ENCODE measurements at regions not wholly inside any gene's neighbourhood (a gene's known extent, or its start where the extent isn't known, plus 50 kb on each side); places are given as distances from the start of the nearest gene placed in this dataset.

DNA sequence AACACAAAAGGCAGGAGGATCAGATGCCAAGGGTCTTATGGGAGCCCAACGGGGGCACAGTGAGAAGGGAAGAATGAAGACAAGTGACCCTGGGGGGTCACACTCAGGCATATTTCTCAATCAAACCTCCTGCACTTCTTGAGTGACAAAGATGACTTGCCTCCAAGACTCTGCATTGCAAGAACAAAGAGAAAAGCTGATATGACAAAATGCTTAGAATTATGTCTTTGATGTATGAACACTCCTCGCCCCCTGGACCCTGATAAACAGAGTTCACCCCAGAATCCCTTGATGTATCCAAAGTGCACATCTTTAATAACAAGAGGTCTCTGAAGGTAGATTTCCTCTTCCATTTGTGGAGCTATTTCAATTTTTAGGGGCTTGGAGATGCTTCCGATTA lies 146.5 kb downstream of the C5orf15 start:
- Mint-ChIP-seq H3K27ac (no peak overlapping the region; a peak in 1 of 7 replicates), H3K9me3 (peaks cover 3% of the 10 kb centered on the region in 2 experiments; a peak in 3 of 5 replicates), H3K36me3 (ENCODE audit: insufficient read depth in 1 of 3, low read depth in 3 of 3) (no peaks in the 10 kb centered on the region; a peak in 1 of 7 replicates), H3K4me1 (peaks cover 5 to 7% of the 10 kb centered on the region in 2 experiments), H3K4me3 (no peak overlapping the region), H3K27me3 (ENCODE audit: low read depth) (peaks cover 22% of the 10 kb centered on the region)
- no peaks in the 10 kb centered on the region for H3K27me3 ChIP-seq (ENCODE audit: insufficient read depth, low read length)
- no peak overlapping the region for H2BK15ac ChIP-seq (ENCODE audit: low read depth, low read length)
- H2BK5ac ChIP-seq (ENCODE audit: insufficient read length, low read length) = no peak overlapping the region
- no peak overlapping the region for H4K8ac ChIP-seq (replicated peaks; ENCODE audit: insufficient read length, low read depth, low read length)
- H3K9ac ChIP-seq (ENCODE audit: extremely low read depth, insufficient read length, low read length) = no peak overlapping the region
- no peaks in the 10 kb centered on the region for H3K23me2 ChIP-seq (ENCODE audit: insufficient read length, low read depth, low read length, poor library complexity, severe bottlenecking)
- no peak overlapping the region for H2BK20ac ChIP-seq (ENCODE audit: low read depth, low read length, poor library complexity, severe bottlenecking)
- no peak overlapping the region for H3K56ac ChIP-seq (ENCODE audit: insufficient read length, low read depth, low read length)
- no peak overlapping the region for H2AK5ac ChIP-seq (ENCODE audit: insufficient read length, low read length)
- no peak overlapping the region for H3K18ac ChIP-seq (ENCODE audit: insufficient read length, low read depth, low read length)
- H4K91ac ChIP-seq (ENCODE audit: insufficient read length, low read depth, low read length) = no peak overlapping the region
- no peak overlapping the region for H2AFZ ChIP-seq (ENCODE audit: low read length)
- DNase-seq = no peak
- no peak overlapping the region for H3T11ph ChIP-seq (ENCODE audit: low read length)
- no CpG with 5 or more reads among the region's 3 CpGs for WGBS (ENCODE audit: extremely low coverage, insufficient read length, low lambda C conversion rate)
- H4K5ac ChIP-seq (ENCODE audit: insufficient read length, low read depth, low read length) = no peak overlapping the region
- H4K20me1 ChIP-seq (ENCODE audit: control insufficient read depth, insufficient read depth, insufficient read length) = no peaks in the 10 kb centered on the region
- H3K4me2 ChIP-seq (ENCODE audit: insufficient read depth, insufficient read length, low read length) = no peak overlapping the region
- H3K79me2 ChIP-seq (ENCODE audit: insufficient read depth, low read length) = no peaks in the 10 kb centered on the region
- no peak for TF ChIP-seq CTCF (conservative IDR thresholded peaks at IDR 0.05)
- H2BK120ac ChIP-seq (ENCODE audit: low read depth, low read length, poor library complexity, severe bottlenecking) = no peak overlapping the region
- H3K9me3 ChIP-seq (ENCODE audit: control insufficient read depth, low read depth, low read length) = no peaks in the 10 kb centered on the region
- no peak overlapping the region for H3K27ac ChIP-seq (ENCODE audit: insufficient read length, low read depth, low read length)
- no peak overlapping the region for H3K4ac ChIP-seq (ENCODE audit: low read depth, low read length)
- H3K14ac ChIP-seq (ENCODE audit: insufficient read depth, low read length) = no peak overlapping the region
- H3K4me1 ChIP-seq (ENCODE audit: insufficient read depth, low read length) = no peaks in the 10 kb centered on the region
- H3K79me1 ChIP-seq (ENCODE audit: insufficient read depth, low read depth, low read length, poor library complexity, severe bottlenecking) = no peaks in the 10 kb centered on the region
- no peak overlapping the region for H2BK12ac ChIP-seq (ENCODE audit: insufficient read length, low read depth, low read length)
- H3K23ac ChIP-seq (ENCODE audit: insufficient read length, low read depth, low read length) = no peak overlapping the region
